Transverse colon (tissue), 3 donors: ENCODE measurements at regions not wholly inside any gene's neighbourhood (a gene's known extent, or its start where the extent isn't known, plus 50 kb on each side); places are given as distances from the start of the nearest gene placed in this dataset.

Source experiments
- CTCF ChIP-seq, 5 experiments: fragments of 200-600 bp in 3 of 5; fragments of 450-650 bp in 2 of 5; sonication (generic) in 3 of 5; IDR thresholded peaks; 1 replicate in 2 of 5; 2 replicates in 3 of 5; pipeline ENCODE4 v1.5.1; 2016 to 2017; ENCODE audit warnings: antibody characterized with exemption in 5 of 5, inconsistent platforms in 3 of 5, mild to moderate bottlenecking in 2 of 5, moderate library complexity in 1 of 5
- POLR2A ChIP-seq: fragments of 450-650 bp; IDR thresholded peaks from one replicate; pipeline ENCODE4 v1.6.1; 2016; ENCODE audit warnings: antibody characterized with exemption, mild to moderate bottlenecking, moderate library complexity

GRCh38 chr4:151950993-151951670 lies 190.3 kb upstream of the GATB start:
- TF ChIP-seq CTCF (IDR thresholded peaks at IDR 0.05) (no peak), POLR2A (no peak)
